HuH-7 (cell line): ENCODE measurements at regions not wholly inside any gene's neighbourhood (a gene's known extent, or its start where the extent isn't known, plus 50 kb on each side); places are given as distances from the start of the nearest gene placed in this dataset.
A peak's percentile ranks its signal among the peaks of the same experiment; 100 is the strongest.

ENCODE experiments used
- DNase-seq: peaks from one replicate; pipeline ENCODE4 v3.0.0; 2011; ENCODE audit warnings: low spot score

DNA sequence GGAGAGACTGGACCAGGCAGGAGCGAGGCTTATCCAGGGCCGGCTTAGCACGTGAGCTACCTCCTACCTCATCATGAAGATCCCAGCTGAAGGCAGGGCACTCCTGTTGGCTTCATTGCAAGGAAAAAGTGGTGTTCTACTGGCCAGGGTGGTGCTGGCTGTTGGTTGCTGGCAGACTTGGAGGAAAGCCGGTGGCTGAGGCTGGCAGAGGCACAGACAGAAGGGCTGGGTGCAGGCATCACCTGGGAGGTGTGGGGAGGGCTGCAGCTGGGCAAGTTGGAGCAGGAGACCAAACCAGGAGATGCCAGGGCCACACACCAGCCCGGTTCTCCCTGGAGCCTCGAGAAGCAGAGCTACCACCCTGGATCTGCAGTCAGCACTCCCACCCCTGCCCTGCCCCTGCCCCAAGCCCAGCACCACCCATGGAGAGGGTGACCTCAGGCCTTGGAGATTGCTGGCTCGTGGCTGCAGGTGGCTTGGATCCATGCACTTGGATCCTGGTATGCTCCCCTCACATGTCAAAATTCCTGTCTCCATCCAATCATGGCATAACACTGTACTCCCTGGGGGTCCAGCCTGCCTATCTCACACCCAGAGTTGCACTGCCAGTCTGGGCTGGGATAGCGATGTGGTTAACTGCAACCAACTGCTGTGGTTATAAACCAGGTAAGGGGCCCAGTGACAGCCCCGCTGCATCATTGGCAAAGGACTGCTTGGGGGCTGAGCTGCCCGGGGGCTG, 49.7 kb downstream of the GLI2 start:
- DNase-seq, result no peak

GRCh38 chr2:120786038-120786960, 50.6 kb downstream of the GLI2 start:
- no peak for DNase-seq

GRCh38 chr2:120787111-120787821, 51.6 kb downstream of the GLI2 start:
- no peak for DNase-seq

- peak; percentile 39 for DNase-seq
Observed at GRCh38 chr2:120787822-120788700, 52.4 kb downstream of the GLI2 start.

DNA sequence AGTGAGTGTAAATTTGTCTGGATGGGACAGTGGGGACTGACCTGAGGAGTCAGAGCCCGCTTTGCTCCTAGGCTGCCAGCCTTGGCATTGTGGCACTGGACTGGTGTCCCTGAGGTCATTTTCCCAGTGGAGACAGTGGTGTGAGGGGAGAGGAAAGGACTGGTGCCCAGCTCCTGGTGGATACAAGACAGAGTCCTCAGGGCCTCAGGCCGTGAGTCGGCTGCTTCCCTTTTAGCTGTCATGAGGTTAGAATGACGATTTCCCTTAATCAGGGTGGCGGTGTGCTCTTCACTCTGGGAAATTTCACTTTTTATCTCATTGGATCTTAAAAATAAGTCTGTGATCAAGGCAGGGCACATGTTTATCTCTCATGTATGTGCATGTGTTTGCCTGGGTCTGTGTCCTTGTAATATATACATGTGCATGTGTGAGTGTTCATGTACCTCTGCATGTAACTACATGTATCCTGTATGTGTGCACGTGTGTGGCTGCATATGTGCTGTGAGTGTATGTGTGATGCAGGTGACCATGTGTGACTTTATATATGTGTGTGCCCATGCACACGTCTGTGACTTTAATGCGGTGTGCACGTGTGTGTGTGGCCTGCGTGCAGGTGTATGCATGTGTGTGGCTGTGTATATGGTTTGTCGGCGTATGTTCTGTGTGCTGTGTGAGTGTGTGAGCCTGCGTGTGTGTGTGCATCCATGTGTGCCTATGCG, 55.7 kb downstream of the GLI2 start:
- DNase-seq, result no peak

- no peak for DNase-seq
Observed at GRCh38 chr2:120791962-120792297, 56.3 kb downstream of the GLI2 start.

- DNase-seq, result no peak
Observed at GRCh38 chr2:120793682-120794403, 58.2 kb downstream of the GLI2 start.

DNA sequence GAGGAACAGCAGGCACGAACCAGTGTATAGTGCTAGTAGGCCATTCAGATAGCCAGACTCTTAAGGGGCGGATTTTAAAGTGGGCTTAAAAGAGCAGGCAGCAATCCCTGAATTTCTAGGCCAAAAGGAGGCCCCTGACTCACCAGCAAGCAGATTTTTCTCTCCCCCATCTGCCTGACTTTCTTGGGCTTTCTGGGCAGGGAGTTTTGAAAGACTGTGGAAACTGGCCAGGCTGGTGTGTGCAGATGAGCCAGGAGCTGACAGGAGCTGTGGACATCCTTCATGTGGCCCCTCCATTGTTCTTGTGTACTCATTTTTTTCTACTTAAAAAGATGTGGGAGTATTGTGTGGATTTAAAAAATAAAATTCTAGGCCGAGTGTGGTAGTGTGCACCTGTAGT, 59.0 kb downstream of the GLI2 start:
- DNase-seq, result no peak

GRCh38 chr2:120796094-120796493, 60.4 kb downstream of the GLI2 start:
- DNase-seq, result no peak

DNA sequence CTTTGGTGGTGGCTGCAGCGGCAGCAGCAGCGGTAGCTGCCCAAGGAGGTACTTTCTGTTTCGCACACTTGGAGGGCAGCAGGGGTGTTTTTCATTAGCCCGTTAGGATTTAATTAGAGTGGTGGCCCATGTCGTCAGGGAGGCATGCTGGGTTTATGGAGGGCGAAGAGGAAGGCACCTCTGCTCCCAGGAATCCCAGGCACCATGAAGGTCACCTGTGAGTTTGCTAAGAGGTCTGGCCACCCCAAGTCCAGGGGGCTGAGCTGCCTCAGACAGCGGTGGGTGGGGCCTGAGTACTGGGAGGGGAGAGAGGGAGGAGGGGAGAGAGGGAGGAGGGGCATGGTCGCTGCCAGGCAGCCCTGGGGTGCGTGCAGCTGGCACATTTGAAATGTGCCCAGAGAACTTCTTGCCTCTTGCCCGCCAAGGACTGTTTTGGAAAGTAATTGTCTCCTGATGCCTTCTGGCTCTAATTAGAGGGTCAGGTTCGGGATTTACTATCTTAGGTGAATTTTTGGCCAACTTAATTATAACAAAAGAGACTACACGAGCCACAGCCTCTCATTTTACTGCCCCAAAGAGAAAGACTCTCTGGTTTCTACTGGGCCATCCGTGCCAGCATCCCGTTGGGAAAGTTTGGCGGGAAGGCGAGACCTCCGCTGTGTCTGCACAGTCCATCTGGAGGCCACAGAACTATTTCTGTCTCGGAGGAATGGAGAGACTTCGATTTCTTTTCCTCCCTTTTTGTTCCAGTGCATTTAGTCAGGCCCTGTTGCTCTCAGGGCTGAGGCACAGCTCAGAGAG, 62.0 kb downstream of the GLI2 start:
- no peak for DNase-seq

DNA sequence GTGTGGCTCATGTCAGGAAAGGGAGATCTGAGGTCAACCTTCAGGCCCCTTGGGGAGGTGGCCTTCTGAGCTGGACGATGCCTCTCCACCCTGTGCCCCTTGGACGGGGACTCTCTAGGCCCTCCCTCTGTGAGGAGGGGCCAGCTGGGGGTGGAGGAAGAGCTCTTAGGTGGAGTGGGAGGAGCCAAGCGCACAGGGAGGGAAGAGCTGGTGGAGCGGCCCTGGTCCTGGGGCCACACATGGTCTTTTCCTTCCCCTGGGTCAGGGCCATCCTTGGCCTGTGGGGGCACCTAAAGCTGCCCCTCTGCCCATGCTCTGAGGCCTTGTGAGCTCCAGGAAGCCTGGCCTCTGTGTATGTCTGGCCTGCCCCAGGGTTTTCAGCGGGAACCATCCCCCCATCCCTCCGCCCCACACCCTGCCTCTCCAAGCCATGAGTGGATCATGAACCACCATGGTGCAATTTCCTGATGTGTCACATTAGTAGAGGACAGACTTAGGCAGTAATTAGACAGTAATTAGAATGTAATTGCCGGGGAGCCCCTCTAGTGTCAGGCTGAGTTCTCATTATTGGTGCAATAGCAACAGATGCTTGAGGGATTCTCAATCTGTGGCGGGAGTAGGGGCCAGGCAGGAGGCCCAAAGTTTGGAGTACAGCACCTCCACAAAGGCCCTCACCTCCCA, 63.0 kb downstream of the GLI2 start:
- DNase-seq, result no peak

GRCh38 chr2:120802158-120802557, 66.5 kb downstream of the GLI2 start:
- no peak for DNase-seq

- DNase-seq, result no peak
Observed at GRCh38 chr2:120802867-120803484, 67.3 kb downstream of the GLI2 start.

GRCh38 chr2:120803764-120804335, 68.2 kb downstream of the GLI2 start:
- no peak for DNase-seq

DNA sequence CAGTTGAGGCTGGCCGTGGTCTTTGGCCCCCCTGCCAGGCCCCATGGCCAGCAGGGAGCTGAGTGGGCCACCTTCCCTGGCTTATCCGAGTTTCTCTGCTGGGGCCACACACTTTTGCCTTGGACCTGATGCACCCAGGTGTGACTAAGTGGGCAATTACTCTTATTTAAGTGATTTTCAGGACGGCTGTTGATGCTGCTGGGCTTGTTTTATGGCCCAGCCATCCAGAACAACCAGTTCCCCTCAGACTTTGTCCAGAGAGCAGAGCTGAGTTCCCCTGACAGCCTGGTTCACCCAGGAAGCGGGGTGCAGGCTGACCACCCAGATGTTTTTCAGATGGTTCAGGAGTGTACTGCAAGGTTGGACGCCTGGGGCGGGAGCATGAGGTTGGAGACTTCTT, 68.8 kb downstream of the GLI2 start:
- no peak for DNase-seq

DNA sequence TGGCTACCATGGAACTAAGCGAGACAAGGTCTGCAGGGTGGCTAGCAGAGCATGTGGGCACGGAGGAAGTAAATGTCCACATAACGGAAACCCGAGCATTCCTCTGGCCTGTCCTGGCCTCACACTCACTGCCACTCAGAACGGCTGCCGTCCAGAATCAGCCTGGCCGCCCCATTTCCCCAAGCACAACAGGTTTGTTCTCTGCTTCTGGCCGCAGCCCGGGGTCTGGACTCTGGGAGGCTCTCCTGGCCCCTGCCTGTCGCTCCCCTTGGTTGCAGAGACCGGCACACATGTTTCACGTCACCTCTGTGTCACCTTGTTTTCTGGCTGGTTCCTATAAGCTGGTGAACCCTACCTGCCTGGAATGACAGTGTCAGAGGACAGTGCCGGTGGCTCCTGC, 69.3 kb downstream of the GLI2 start:
- DNase-seq, result no peak

- no peak for DNase-seq
Observed at GRCh38 chr2:120805602-120806001, 69.9 kb downstream of the GLI2 start.

GRCh38 chr2:120807751-120808150, 72.1 kb downstream of the GLI2 start:
- DNase-seq, result no peak
